ENCODE measurements at regions not wholly inside any gene's neighbourhood (a gene's known extent, or its start where the extent isn't known, plus 50 kb on each side); places are given as distances from the start of the nearest gene placed in this dataset.
"Not testable (repeated sequence)": the region's sequence is repeated elsewhere in the genome, so short reads cannot be mapped to it uniquely, and the experiment has no call there.

GRCh38 chr13:111437417-111437816, 117.0 kb downstream of the TEX29 start:
- Mint-ChIP-seq H3K4me1 (no peaks in the 10 kb centered on the region), H3K9me3 (no peaks in the 10 kb centered on the region), H3K27me3 (no peaks in the 10 kb centered on the region), H3K36me3 (ENCODE audit: low read depth) (no peaks in the 10 kb centered on the region), H3K27ac (no peak overlapping the region), H3K4me3 (no peak overlapping the region)
- DNase-seq (no peak), ATAC-seq (ENCODE audit: low read depth) (no peak)
- ChIA-PET CTCF (no interaction called here), POLR2A (no interaction called here)
- TF ChIP-seq CTCF (IDR thresholded peaks at IDR 0.05) = no peak
- intact Hi-C loops (cut with micrococcal nuclease) = no loop called here

- no peak overlapping the region for H3K27ac Mint-ChIP-seq
- CTCF ChIA-PET = no interaction called here
- H3K4me1 Mint-ChIP-seq = no peaks in the 10 kb centered on the region
- H3K27me3 Mint-ChIP-seq = no peaks in the 10 kb centered on the region
- no peak for DNase-seq
- no peaks in the 10 kb centered on the region for H3K36me3 Mint-ChIP-seq (ENCODE audit: low read depth)
- H3K4me3 Mint-ChIP-seq = no peak overlapping the region
- TF ChIP-seq CTCF (IDR thresholded peaks at IDR 0.05) = no peak
- no peaks in the 10 kb centered on the region for H3K9me3 Mint-ChIP-seq
- ATAC-seq (ENCODE audit: low read depth) = no peak
- POLR2A ChIA-PET = no interaction called here
- intact Hi-C loops (cut with micrococcal nuclease) = no loop called here
These were observed 117.6 kb downstream of the TEX29 start for GRCh38 chr13:111437856-111438547.

GRCh38 chr13:111440492-111440891, 120.0 kb downstream of the TEX29 start:
- H3K27ac Mint-ChIP-seq; H3K9me3 Mint-ChIP-seq; H3K36me3 Mint-ChIP-seq (ENCODE audit: low read depth); H3K4me3 Mint-ChIP-seq; ATAC-seq (ENCODE audit: low read depth); intact Hi-C loops (cut with micrococcal nuclease); H3K27me3 Mint-ChIP-seq; DNase-seq; POLR2A ChIA-PET; H3K4me1 Mint-ChIP-seq: not testable (repeated sequence)
- CTCF ChIA-PET = interaction anchor here (1.1 kb wide), 1 partner anchor 10 kb away, joined by 5 read pairs; no protein-coding TSS in a partner anchor

GRCh38 chr13:111443981-111444380, 123.5 kb downstream of the TEX29 start:
- ATAC-seq (ENCODE audit: low read depth) = no peak
- ChIA-PET POLR2A (no interaction called here), CTCF (no interaction called here)
- no peak overlapping the region for H3K4me3 Mint-ChIP-seq
- no peak for TF ChIP-seq CTCF (IDR thresholded peaks at IDR 0.05)
- no peak overlapping the region for H3K27ac Mint-ChIP-seq
- DNase-seq = no peak
- H3K9me3 Mint-ChIP-seq = peaks cover 6% of the 10 kb centered on the region
- no peaks in the 10 kb centered on the region for H3K36me3 Mint-ChIP-seq (ENCODE audit: low read depth)
- H3K4me1 Mint-ChIP-seq = no peaks in the 10 kb centered on the region
- intact Hi-C loops (cut with micrococcal nuclease) = no loop called here
- H3K27me3 Mint-ChIP-seq = peaks cover 6% of the 10 kb centered on the region

GRCh38 chr13:111448504-111448903, 128.1 kb downstream of the TEX29 start:
- no peak for ATAC-seq (ENCODE audit: low read depth)
- Mint-ChIP-seq H3K4me3 (no peak overlapping the region), H3K36me3 (ENCODE audit: low read depth) (no peaks in the 10 kb centered on the region), H3K27ac (no peak overlapping the region), H3K4me1 (no peaks in the 10 kb centered on the region), H3K27me3 (peaks cover 4% of the 10 kb centered on the region), H3K9me3 (peaks cover 6% of the 10 kb centered on the region)
- TF ChIP-seq CTCF (IDR thresholded peaks at IDR 0.05) = no peak
- POLR2A ChIA-PET = no interaction called here
- no peak for DNase-seq
- intact Hi-C loops (cut with micrococcal nuclease) = no loop called here
- CTCF ChIA-PET = no interaction called here

- no peaks in the 10 kb centered on the region for H3K36me3 Mint-ChIP-seq (ENCODE audit: low read depth)
- intact Hi-C loops (cut with micrococcal nuclease) = no loop called here
- no peaks in the 10 kb centered on the region for H3K4me1 Mint-ChIP-seq
- ChIA-PET POLR2A (no interaction called here), CTCF (no interaction called here)
- H3K27ac Mint-ChIP-seq = no peak overlapping the region
- no peak for ATAC-seq (ENCODE audit: low read depth)
- no peak for DNase-seq
- H3K27me3 Mint-ChIP-seq = peaks cover 4% of the 10 kb centered on the region
- H3K4me3 Mint-ChIP-seq = no peak overlapping the region
- TF ChIP-seq CTCF (IDR thresholded peaks at IDR 0.05) = no peak
- peaks cover 6% of the 10 kb centered on the region for H3K9me3 Mint-ChIP-seq
These were observed 128.6 kb downstream of the TEX29 start for GRCh38 chr13:111449041-111449440.
